Esophagus muscularis mucosa (tissue), 4 donors: ENCODE measurements at regions not wholly inside any gene's neighbourhood (a gene's known extent, or its start where the extent isn't known, plus 50 kb on each side); places are given as distances from the start of the nearest gene placed in this dataset.
"Not testable (repeated sequence)": the region's sequence is repeated elsewhere in the genome, so short reads cannot be mapped to it uniquely, and the experiment has no call there.

Experiments used
- DNase-seq: peaks from one replicate; pipeline ENCODE4 v3.0.0-alpha.2; 2017; ENCODE audit errors: extremely low spot score
- H3K27ac ChIP-seq, 4 donors: fragments of 200-600 bp; sonication (generic); replicated peaks in 1 of 4; 1 replicate in 3 of 4; 2 replicates in 1 of 4; pipeline ENCODE4 v1.5.1; 2016 to 2019; ENCODE audit warnings: mild to moderate bottlenecking in 1 of 4
- H3K27me3 ChIP-seq, 4 donors: fragments of 200-600 bp; sonication (generic); one replicate each; pipeline versions ENCODE4 v1.5.1 to v1.6.0; 2016 to 2019
- H3K36me3 ChIP-seq, 4 donors: fragments of 200-600 bp; sonication (generic); one replicate each; pipeline ENCODE4 v1.5.1; 2016 to 2019
- H3K4me1 ChIP-seq, 4 donors: fragments of 200-600 bp; sonication (generic); one replicate each; pipeline ENCODE4 v1.5.1; 2016 to 2019
- H3K4me3 ChIP-seq, 4 donors: fragments of 200-600 bp; sonication (generic); 1 replicate in 2 of 4; 2 replicates in 2 of 4; pipeline ENCODE4 v1.5.1; 2016 to 2019; ENCODE audit warnings: mild to moderate bottlenecking in 4 of 4, moderate library complexity in 1 of 4
- H3K9me3 ChIP-seq, 4 donors: fragments of 200-600 bp; sonication (generic); 1 replicate in 3 of 4; 2 replicates in 1 of 4; pipeline ENCODE4 v1.5.1; 2016 to 2019
- CTCF ChIP-seq, 3 experiments: fragments of 200-600 bp in 2 of 3; fragments of 450-650 bp in 1 of 3; sonication (generic) in 2 of 3; IDR thresholded peaks; one replicate each; pipeline ENCODE4 v1.5.1; 2017 to 2019; ENCODE audit warnings: antibody characterized with exemption in 3 of 3, mild to moderate bottlenecking in 2 of 3, moderate library complexity in 1 of 3
- EP300 ChIP-seq: sonication (generic); formaldehyde crosslinking; IDR thresholded peaks from one replicate; pipeline ENCODE4 v1.6.1; 2017; ENCODE audit warnings: antibody characterized with exemption
- POLR2A ChIP-seq: fragments of 450-650 bp; IDR thresholded peaks from one replicate; pipeline ENCODE4 v1.6.1; 2017; ENCODE audit warnings: antibody characterized with exemption, moderate library complexity, mild to moderate bottlenecking, low read depth
- POLR2AphosphoS5 ChIP-seq, 2 donors: sonication (generic); formaldehyde crosslinking; IDR thresholded peaks; one replicate each; pipeline ENCODE4 v1.6.1; 2017; ENCODE audit warnings: antibody characterized with exemption in 2 of 2
- WGBS: methylation state at CpG from one replicate; pipeline ENCODE4 v1.1.5; 2018; 5-methylcytosine and 5-hydroxymethylcytosine counted together
- intact Hi-C: fragments of 100-400 bp; cut with DNase I; formaldehyde crosslinking; loops from one replicate; pipeline ENCODE4 v1.15.1; 2023

- Histone ChIP-seq H3K4me1 (no peaks in the 10 kb centered on the region), H3K36me3 (no peaks in the 10 kb centered on the region), H3K4me3 (no peak overlapping the region), H3K27ac (no peak overlapping the region), H3K27me3 (peaks cover 0 to 6% (median 0%) of the 10 kb centered on the region in 4 donors), H3K9me3 (no peaks in the 10 kb centered on the region)
- intact Hi-C loops, result no loop called here
- TF ChIP-seq POLR2AphosphoS5 (IDR thresholded peaks at IDR 0.05), result no peak
- TF ChIP-seq POLR2A, result no peak
- TF ChIP-seq EP300, result no peak
- no peak for TF ChIP-seq CTCF (IDR thresholded peaks at IDR 0.05)
- DNase-seq, result no peak
- 85% methylated on average over 3 of the region's 3 CpGs for WGBS
Observed at GRCh38 chr12:112711026-112711425, 80.5 kb upstream of the RPH3A start.

- intact Hi-C loops, result no loop called here
- 62% methylated on average over 5 of the region's 5 CpGs for WGBS
- Histone ChIP-seq H3K4me3 (no peak overlapping the region), H3K9me3 (no peaks in the 10 kb centered on the region), H3K27me3 (peaks cover 0 to 1% (median 0%) of the 10 kb centered on the region in 4 donors), H3K27ac (no peak overlapping the region), H3K4me1 (no peaks in the 10 kb centered on the region), H3K36me3 (no peaks in the 10 kb centered on the region)
- no peak for TF ChIP-seq EP300
- TF ChIP-seq POLR2A, result no peak
- TF ChIP-seq POLR2AphosphoS5 (IDR thresholded peaks at IDR 0.05), result no peak
- no peak for TF ChIP-seq CTCF (IDR thresholded peaks at IDR 0.05)
- no peak for DNase-seq
Observed at GRCh38 chr12:112711507-112711906, 80.0 kb upstream of the RPH3A start.

GRCh38 chr12:112712751-112713150 is 78.8 kb upstream of the RPH3A start:
- H3K36me3 ChIP-seq, DNase-seq, H3K4me3 ChIP-seq, H3K4me1 ChIP-seq, H3K9me3 ChIP-seq, intact Hi-C loops, H3K27me3 ChIP-seq, H3K27ac ChIP-seq: not testable (repeated sequence)
- 79% methylated on average over 2 of the region's 2 CpGs for WGBS

GRCh38 chr12:112713471-112713870 is 78.1 kb upstream of the RPH3A start:
- DNase-seq, result no peak
- intact Hi-C loops, result no loop called here
- 68% methylated on average over 2 of the region's 2 CpGs for WGBS

GRCh38 chr12:112714166-112714710 is 77.3 kb upstream of the RPH3A start:
- intact Hi-C loops, result no loop called here
- no peaks in the 10 kb centered on the region for H3K9me3 ChIP-seq
- no peak overlapping the region for H3K4me3 ChIP-seq
- 74% methylated on average over 8 of the region's 8 CpGs for WGBS
- H3K36me3 ChIP-seq, result no peaks in the 10 kb centered on the region
- H3K27me3 ChIP-seq, result no peaks in the 10 kb centered on the region
- no peaks in the 10 kb centered on the region for H3K4me1 ChIP-seq
- TF ChIP-seq CTCF (IDR thresholded peaks at IDR 0.05) (no peak), POLR2AphosphoS5 (IDR thresholded peaks at IDR 0.05) (no peak), POLR2A (no peak), EP300 (no peak)
- H3K27ac ChIP-seq, result no peak overlapping the region
- no peak for DNase-seq

More at GRCh38 chr12:112713471-112713870, 78.1 kb upstream of the RPH3A start:
- Histone ChIP-seq H3K4me3 (no peak overlapping the region), H3K4me1 (no peaks in the 10 kb centered on the region), H3K9me3 (no peaks in the 10 kb centered on the region), H3K27me3 (no peaks in the 10 kb centered on the region), H3K36me3 (no peaks in the 10 kb centered on the region), H3K27ac (no peak overlapping the region)
- no peak for TF ChIP-seq POLR2AphosphoS5 (IDR thresholded peaks at IDR 0.05)
- no peak for TF ChIP-seq EP300
- TF ChIP-seq CTCF (IDR thresholded peaks at IDR 0.05), result no peak
- TF ChIP-seq POLR2A, result no peak
